ENCODE measurements at regions not wholly inside any gene's neighbourhood (a gene's known extent, or its start where the extent isn't known, plus 50 kb on each side); places are given as distances from the start of the nearest gene placed in this dataset.

DNA sequence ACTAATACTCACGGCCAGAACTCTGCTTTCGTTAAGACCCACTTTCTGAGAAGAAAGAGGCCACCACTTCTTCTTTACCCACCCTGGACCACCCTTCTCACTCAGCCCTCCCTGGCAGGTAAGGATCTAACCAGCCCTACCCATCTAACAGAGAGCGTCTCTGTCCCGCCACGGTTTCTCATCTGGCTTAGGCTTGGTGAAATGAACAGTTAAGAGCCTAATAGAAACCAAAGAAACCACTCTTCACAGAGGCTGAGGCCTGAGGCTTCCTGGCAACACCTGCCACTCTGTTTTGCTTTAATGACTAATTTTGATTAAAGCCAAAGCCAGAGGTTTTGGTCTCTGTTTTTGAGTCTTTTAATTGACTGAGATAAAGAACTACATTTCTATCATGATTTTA, 354.1 kb upstream of the SLC30A5 start:
- TF ChIP-seq, protein P1, sequence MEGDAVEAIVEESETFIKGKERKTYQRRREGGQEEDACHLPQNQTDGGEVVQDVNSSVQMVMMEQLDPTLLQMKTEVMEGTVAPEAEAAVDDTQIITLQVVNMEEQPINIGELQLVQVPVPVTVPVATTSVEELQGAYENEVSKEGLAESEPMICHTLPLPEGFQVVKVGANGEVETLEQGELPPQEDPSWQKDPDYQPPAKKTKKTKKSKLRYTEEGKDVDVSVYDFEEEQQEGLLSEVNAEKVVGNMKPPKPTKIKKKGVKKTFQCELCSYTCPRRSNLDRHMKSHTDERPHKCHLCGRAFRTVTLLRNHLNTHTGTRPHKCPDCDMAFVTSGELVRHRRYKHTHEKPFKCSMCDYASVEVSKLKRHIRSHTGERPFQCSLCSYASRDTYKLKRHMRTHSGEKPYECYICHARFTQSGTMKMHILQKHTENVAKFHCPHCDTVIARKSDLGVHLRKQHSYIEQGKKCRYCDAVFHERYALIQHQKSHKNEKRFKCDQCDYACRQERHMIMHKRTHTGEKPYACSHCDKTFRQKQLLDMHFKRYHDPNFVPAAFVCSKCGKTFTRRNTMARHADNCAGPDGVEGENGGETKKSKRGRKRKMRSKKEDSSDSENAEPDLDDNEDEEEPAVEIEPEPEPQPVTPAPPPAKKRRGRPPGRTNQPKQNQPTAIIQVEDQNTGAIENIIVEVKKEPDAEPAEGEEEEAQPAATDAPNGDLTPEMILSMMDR (IDR thresholded peaks at IDR 0.05): no peak
- no peak for TF ChIP-seq POLR2AphosphoS5 (IDR thresholded peaks at IDR 0.05; ENCODE audit: low read depth, low read length)
